Hepatocyte (in vitro differentiated cells): ENCODE measurements at regions not wholly inside any gene's neighbourhood (a gene's known extent, or its start where the extent isn't known, plus 50 kb on each side); places are given as distances from the start of the nearest gene placed in this dataset.

Experiments
- DNase-seq: peaks from one replicate; pipeline ENCODE4 v3.0.0-alpha.2; 2016; ENCODE audit warnings: low spot score
- H2AFZ ChIP-seq: fragments of 200-600 bp; sonication (generic); 2 replicates; pipeline ENCODE4 v1.6.0; 2016; ENCODE audit warnings: antibody characterized with exemption, mild to moderate bottlenecking
- H3K27ac ChIP-seq: fragments of 200-600 bp; sonication (generic); 2 replicates; pipeline ENCODE4 v1.5.1; 2016; ENCODE audit warnings: mild to moderate bottlenecking
- H3K27me3 ChIP-seq: fragments of 200-600 bp; sonication (generic); 2 replicates; pipeline ENCODE4 v1.6.1; 2016
- H3K36me3 ChIP-seq: fragments of 200-600 bp; sonication (generic); replicated peaks from 2 replicates; pipeline ENCODE4 v1.5.1; 2016; ENCODE audit warnings: low read depth; ENCODE audit not compliant: insufficient read depth
- H3K4me1 ChIP-seq: fragments of 200-600 bp; sonication (generic); 2 replicates; pipeline ENCODE4 v1.5.1; 2016; ENCODE audit warnings: mild to moderate bottlenecking, moderate library complexity; ENCODE audit not compliant: insufficient read depth
- H3K4me2 ChIP-seq: fragments of 200-600 bp; sonication (generic); 2 replicates; pipeline ENCODE4 v1.6.0; 2016
- H3K4me3 ChIP-seq: fragments of 200-600 bp; sonication (generic); 2 replicates; pipeline ENCODE4 v1.5.1; 2016; ENCODE audit warnings: mild to moderate bottlenecking
- H3K79me2 ChIP-seq: fragments of 200-600 bp; sonication (generic); 2 replicates; pipeline ENCODE4 v1.6.0; 2017; ENCODE audit warnings: mild to moderate bottlenecking
- H3K9me2 ChIP-seq: fragments of 200-600 bp; sonication (generic); replicated peaks from 2 replicates; pipeline ENCODE4 v1.6.0; 2017; ENCODE audit warnings: mild to moderate bottlenecking; ENCODE audit not compliant: insufficient read depth
- H3K9me3 ChIP-seq: fragments of 200-600 bp; sonication (generic); 2 replicates; pipeline ENCODE4 v1.5.1; 2016; ENCODE audit warnings: low read depth, mild to moderate bottlenecking
- H4K20me1 ChIP-seq: fragments of 200-600 bp; sonication (generic); 2 replicates; pipeline ENCODE4 v1.6.0; 2016; ENCODE audit warnings: mild to moderate bottlenecking; ENCODE audit not compliant: insufficient read depth, poor library complexity, severe bottlenecking
- CTCF ChIP-seq: fragments of 200-600 bp; sonication (generic); IDR thresholded peaks from 2 replicates; pipeline ENCODE4 v1.5.1; 2016; ENCODE audit warnings: antibody characterized with exemption, mild to moderate bottlenecking; ENCODE audit not compliant: poor library complexity
- EZH2 ChIP-seq: fragments of 200-600 bp; sonication (generic); IDR thresholded peaks from 2 replicates; pipeline ENCODE4 v1.6.1; 2016; ENCODE audit warnings: antibody characterized with exemption, mild to moderate bottlenecking, borderline replicate concordance
- EZH2phosphoT487 ChIP-seq: fragments of 200-600 bp; sonication (generic); IDR thresholded peaks from one replicate; pipeline ENCODE4 v1.6.1; 2018; ENCODE audit warnings: antibody characterized with exemption, mild to moderate bottlenecking, low read depth, moderate library complexity; ENCODE audit not compliant: unreplicated experiment, severe bottlenecking
- WGBS: methylation state at CpG from one replicate; pipeline ENCODE4 v1.1.6; 2016; ENCODE audit warnings: low lambda C conversion rate; ENCODE audit errors: missing lambda C conversion rate; 5-methylcytosine and 5-hydroxymethylcytosine counted together

GRCh38 chr10:36489611-36490228, 635.7 kb upstream of the ANKRD30A start:
- H3K79me2 ChIP-seq = no peaks in the 10 kb centered on the region
- H4K20me1 ChIP-seq = no peaks in the 10 kb centered on the region
- TF ChIP-seq EZH2phosphoT487 (no peak), CTCF (no peak), EZH2 (no peak)
- WGBS = 83% methylated on average over 5 of the region's 5 CpGs
- H3K9me2 ChIP-seq = no peaks in the 10 kb centered on the region
- H3K4me2 ChIP-seq = no peak overlapping the region
- H3K27ac ChIP-seq = no peak overlapping the region
- no peak overlapping the region for H3K4me3 ChIP-seq
- H3K36me3 ChIP-seq = no peaks in the 10 kb centered on the region
- DNase-seq = no peak
- no peaks in the 10 kb centered on the region for H3K27me3 ChIP-seq
- H3K9me3 ChIP-seq = no peaks in the 10 kb centered on the region
- H3K4me1 ChIP-seq = no peaks in the 10 kb centered on the region
- H2AFZ ChIP-seq = no peak overlapping the region

DNA sequence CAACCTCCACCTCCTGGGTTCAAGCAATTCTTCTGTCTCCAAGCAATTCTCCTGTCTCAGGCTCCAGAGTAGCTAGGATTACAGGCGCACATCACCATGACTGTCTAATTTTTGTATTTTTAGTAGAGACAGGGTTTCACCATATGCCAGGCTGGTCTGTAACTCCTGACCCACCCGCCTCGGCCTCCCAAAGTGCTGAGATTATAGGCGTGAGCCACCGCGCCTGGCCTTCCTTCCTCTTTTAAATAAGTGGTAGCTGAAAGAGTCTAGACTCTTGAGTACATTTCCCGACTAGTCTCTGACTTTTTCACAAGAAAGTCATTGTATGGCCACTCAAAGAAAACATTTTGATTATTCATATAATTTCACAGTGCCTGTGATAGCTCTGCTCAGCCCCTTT, 636.2 kb upstream of the ANKRD30A start:
- Histone ChIP-seq H3K4me2 (no peak overlapping the region), H3K36me3 (no peaks in the 10 kb centered on the region), H3K27ac (no peak overlapping the region), H3K4me1 (no peaks in the 10 kb centered on the region), H3K27me3 (no peaks in the 10 kb centered on the region), H3K79me2 (no peaks in the 10 kb centered on the region), H3K9me2 (no peaks in the 10 kb centered on the region), H3K9me3 (no peaks in the 10 kb centered on the region), H3K4me3 (no peak overlapping the region), H2AFZ (no peak overlapping the region), H4K20me1 (no peaks in the 10 kb centered on the region)
- no peak for DNase-seq
- WGBS = 96% methylated on average over 7 of the region's 7 CpGs
- no peak for TF ChIP-seq EZH2phosphoT487
- TF ChIP-seq CTCF = no peak
- TF ChIP-seq EZH2 = no peak

DNA sequence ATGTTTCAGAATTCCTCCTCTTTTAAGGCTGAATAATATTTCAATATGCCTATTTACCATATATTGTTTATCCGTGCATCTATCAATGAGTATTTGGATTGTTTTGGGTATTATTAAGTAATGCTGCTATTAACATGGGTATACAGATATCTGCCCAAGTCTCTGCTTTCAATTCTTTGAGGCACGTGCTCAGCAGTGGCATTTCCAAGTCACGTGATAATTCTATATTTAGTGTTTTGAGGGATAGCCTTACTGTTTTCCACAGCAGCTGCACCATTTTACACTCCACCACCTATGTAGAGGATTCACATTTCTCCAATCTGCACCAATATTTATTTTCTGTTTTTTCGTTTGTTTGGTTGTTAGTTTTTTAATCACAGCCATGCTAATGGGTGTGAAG, 636.8 kb upstream of the ANKRD30A start:
- Histone ChIP-seq H3K36me3 (no peaks in the 10 kb centered on the region), H3K9me2 (no peaks in the 10 kb centered on the region), H3K9me3 (no peaks in the 10 kb centered on the region), H2AFZ (no peak overlapping the region), H3K4me2 (no peak overlapping the region), H3K27ac (no peak overlapping the region), H3K4me3 (no peak overlapping the region), H3K4me1 (no peaks in the 10 kb centered on the region), H4K20me1 (no peaks in the 10 kb centered on the region), H3K79me2 (no peaks in the 10 kb centered on the region), H3K27me3 (no peaks in the 10 kb centered on the region)
- DNase-seq = no peak
- TF ChIP-seq EZH2phosphoT487 (no peak), CTCF (no peak), EZH2 (no peak)
- 95% methylated on average over 4 of the region's 4 CpGs for WGBS

GRCh38 chr10:36479073-36479472, 646.3 kb upstream of the ANKRD30A start:
- no peaks in the 10 kb centered on the region for H3K36me3 ChIP-seq
- TF ChIP-seq EZH2 = no peak
- no peak for TF ChIP-seq EZH2phosphoT487
- TF ChIP-seq CTCF = no peak
- no peaks in the 10 kb centered on the region for H4K20me1 ChIP-seq
- DNase-seq = no peak
- no peak overlapping the region for H2AFZ ChIP-seq
- H3K9me2 ChIP-seq = no peaks in the 10 kb centered on the region
- H3K4me1 ChIP-seq = no peaks in the 10 kb centered on the region
- H3K9me3 ChIP-seq = no peaks in the 10 kb centered on the region
- no peak overlapping the region for H3K4me3 ChIP-seq
- H3K27ac ChIP-seq = no peak overlapping the region
- H3K79me2 ChIP-seq = no peaks in the 10 kb centered on the region
- H3K4me2 ChIP-seq = no peak overlapping the region
- H3K27me3 ChIP-seq = no peaks in the 10 kb centered on the region
